HepG2 (cell line): ENCODE measurements at regions not wholly inside any gene's neighbourhood (a gene's known extent, or its start where the extent isn't known, plus 50 kb on each side); places are given as distances from the start of the nearest gene placed in this dataset.

Experiments used
- ATAC-seq: fragments of 200-7000 bp; cut with Tn5 transposase; 3 replicates; pipeline ENCODE4 v1.9.1; 2020; ENCODE audit warnings: mild to moderate bottlenecking, moderate library complexity
- BruUV-seq: library from RNA; stranded (reverse); fragments of 400-500 nt; replicated peaks from 2 replicates; lab custom pipeline; 2021; lab: Mats Ljungman, UMichigan
- CTCF ChIA-PET: fragments of 300-600 bp; formaldehyde crosslinking; extraction: SDS; loops from one replicate; lab custom pipeline; 2021; ENCODE audit warnings: low total read pairs, inconsistent platforms, low intra/inter-chr PET ratio; lab: Yijun Ruan, JAX
- POLR2A ChIA-PET: fragments of 350-600 bp; sonication (Branson Sonifier 250); formaldehyde crosslinking; loops from one replicate; lab custom pipeline; 2020; ENCODE audit warnings: antibody characterized with exemption, inconsistent platforms; lab: Yijun Ruan, JAX
- DNase-seq: peaks from one replicate; pipeline ENCODE4 v3.0.0-alpha.2; 2015; ENCODE audit warnings: low spot score
- FAIRE-seq: peaks from 3 replicates; lab custom pipeline; 2011; peaks lifted over from hg19 to GRCh38; lab: Jason Lieb, UNC
- H2AFZ ChIP-seq: one replicate; pipeline ENCODE4 v1.6.1; 2011; ENCODE audit warnings: low read length, inconsistent platforms
- H3K27ac ChIP-seq: fragments of 300-600 bp; 3 replicates; pipeline ENCODE4 v1.8.0; 2011; ENCODE audit warnings: mixed run types, mild to moderate bottlenecking, mixed read lengths, low read length, inconsistent platforms; ENCODE audit not compliant: insufficient read depth; ENCODE audit errors: extremely low read length
- H3K27me3 ChIP-seq, 2 experiments: fragments of 200-600 bp in 1 of 2; 2 replicates in 1 of 2; 3 replicates in 1 of 2; pipeline versions ENCODE4 v1.6.0 to v1.8.0; 2011; ENCODE audit warnings: low read length in 2 of 2, mild to moderate bottlenecking in 2 of 2, moderate library complexity in 2 of 2, inconsistent platforms in 1 of 2; ENCODE audit not compliant: insufficient read depth in 2 of 2, control insufficient read depth in 1 of 2
- H3K36me3 ChIP-seq, 2 experiments: fragments of 200-600 bp in 1 of 2; replicated peaks in 1 of 2; 2 replicates in 1 of 2; 3 replicates in 1 of 2; pipeline versions ENCODE4 v1.5.1 to v1.8.0; 2011; ENCODE audit warnings: low read length in 2 of 2, inconsistent platforms in 1 of 2; ENCODE audit not compliant: insufficient read depth in 2 of 2, control insufficient read depth in 1 of 2
- H3K4me1 ChIP-seq: 2 replicates; pipeline ENCODE4 v1.5.1; 2012; ENCODE audit warnings: low read length, inconsistent platforms; ENCODE audit not compliant: insufficient read depth
- H3K4me2 ChIP-seq: 2 replicates; pipeline ENCODE4 v1.6.0; 2011; ENCODE audit warnings: low read depth, low read length, inconsistent platforms
- H3K4me3 ChIP-seq, 3 experiments: fragments of 200-600 bp in 1 of 3; sonication (generic), shearing (Covaris generic) in 1 of 3; replicated peaks in 1 of 3; 2 replicates each; pipeline ENCODE4 v1.5.1; 2011 to 2016; ENCODE audit warnings: low read length in 3 of 3, inconsistent platforms in 2 of 3, low read depth in 2 of 3, mild to moderate bottlenecking in 2 of 3, control low read depth in 1 of 3, mixed read lengths in 1 of 3; ENCODE audit not compliant: insufficient read depth in 1 of 3
- H3K79me2 ChIP-seq: one replicate; pipeline ENCODE4 v1.6.1; 2011; ENCODE audit warnings: low read length, inconsistent platforms; ENCODE audit not compliant: insufficient read depth
- H3K9ac ChIP-seq: 2 replicates; pipeline ENCODE4 v1.6.0; 2011; ENCODE audit warnings: mild to moderate bottlenecking, low read depth, low read length, inconsistent platforms; ENCODE audit not compliant: insufficient read depth
- H3K9me3 ChIP-seq: 2 replicates; pipeline ENCODE4 v1.5.1; 2012; ENCODE audit warnings: mild to moderate bottlenecking, low read length
- H4K20me1 ChIP-seq: 2 replicates; pipeline ENCODE4 v1.6.0; 2011; ENCODE audit warnings: inconsistent platforms, mild to moderate bottlenecking, low read length, moderate library complexity; ENCODE audit not compliant: insufficient read depth
- ARHGAP35 ChIP-seq: sonication (generic); formaldehyde crosslinking; IDR thresholded peaks from 2 replicates; pipeline ENCODE4 v1.9.0; 2022; ENCODE audit warnings: mild to moderate bottlenecking, inconsistent platforms, moderate library complexity, missing genetic modification reagents, borderline replicate concordance
- ARNT2 ChIP-seq: sonication (generic); formaldehyde crosslinking; IDR thresholded peaks from 2 replicates; pipeline ENCODE4 v1.8.0; 2022; ENCODE audit warnings: mild to moderate bottlenecking, low read depth, missing genetic modification reagents, moderate library complexity
- FUBP1 ChIP-seq: sonication (generic); formaldehyde crosslinking; IDR thresholded peaks from 2 replicates; pipeline ENCODE4 v1.5.1; 2020; ENCODE audit warnings: missing genetic modification reagents, mild to moderate bottlenecking, borderline replicate concordance
- MEIS2 ChIP-seq: sonication (generic); formaldehyde crosslinking; IDR thresholded peaks from 2 replicates; pipeline ENCODE4 v1.9.0; 2021; ENCODE audit warnings: mild to moderate bottlenecking, missing genetic modification reagents
- MTERF4 ChIP-seq: sonication (generic); formaldehyde crosslinking; IDR thresholded peaks from 2 replicates; pipeline ENCODE4 v1.8.0; 2023; ENCODE audit warnings: mild to moderate bottlenecking, missing genetic modification reagents
- NFE2L2 ChIP-seq: fragments of 150-350 bp; IDR thresholded peaks from 2 replicates; pipeline ENCODE4 v1.6.1; 2014; ENCODE audit warnings: low read length
- NR0B2 ChIP-seq: sonication (generic); formaldehyde crosslinking; IDR thresholded peaks from 2 replicates; pipeline ENCODE4 v1.4.0; 2020; ENCODE audit warnings: mild to moderate bottlenecking, missing genetic modification reagents
- SALL1 ChIP-seq: sonication (generic); formaldehyde crosslinking; IDR thresholded peaks from 2 replicates; pipeline ENCODE4 v1.8.0; 2022; ENCODE audit warnings: mild to moderate bottlenecking, missing genetic modification reagents
- SATB2 ChIP-seq: sonication (generic); formaldehyde crosslinking; IDR thresholded peaks from 2 replicates; pipeline ENCODE4 v1.5.0; 2020; ENCODE audit warnings: missing genetic modification reagents
- SP4 ChIP-seq: sonication (generic); formaldehyde crosslinking; IDR thresholded peaks from 2 replicates; pipeline ENCODE4 v1.8.1; 2023; ENCODE audit warnings: mild to moderate bottlenecking, missing genetic modification reagents
- ZNF17 ChIP-seq: sonication (generic); formaldehyde crosslinking; IDR thresholded peaks from 2 replicates; pipeline ENCODE4 v1.5.0; 2020; ENCODE audit warnings: mild to moderate bottlenecking, missing genetic modification reagents
- ZNF260 ChIP-seq: sonication (generic); formaldehyde crosslinking; IDR thresholded peaks from 2 replicates; pipeline ENCODE4 v1.4.0; 2020; ENCODE audit warnings: missing genetic modification reagents, low read depth, mild to moderate bottlenecking, borderline replicate concordance
- ZNF33B ChIP-seq: sonication (generic); formaldehyde crosslinking; IDR thresholded peaks from 2 replicates; pipeline ENCODE4 v1.5.1; 2020; ENCODE audit warnings: mild to moderate bottlenecking, missing genetic modification reagents
- ZNF768 ChIP-seq: sonication (generic); formaldehyde crosslinking; IDR thresholded peaks from 2 replicates; pipeline ENCODE4 v1.4.0; 2020; ENCODE audit warnings: missing genetic modification reagents
- ZNF790 ChIP-seq: sonication (generic); formaldehyde crosslinking; IDR thresholded peaks from 2 replicates; pipeline ENCODE4 v1.8.0; 2022; ENCODE audit warnings: missing genetic modification reagents, mild to moderate bottlenecking, borderline replicate concordance
- ZNF83 ChIP-seq: sonication (generic); formaldehyde crosslinking; IDR thresholded peaks from 2 replicates; pipeline ENCODE4 v1.4.0; 2020; ENCODE audit warnings: missing genetic modification reagents, mild to moderate bottlenecking, borderline replicate concordance
- WGBS: methylation state at CpG from one replicate; pipeline ENCODE4 v1.1.6; 2017; ENCODE audit warnings: low lambda C conversion rate; 5-methylcytosine and 5-hydroxymethylcytosine counted together
- in situ Hi-C: cut with HindIII; loops from 2 replicates; pipeline ENCODE4 v1.10.0; 2017; ENCODE audit warnings: low pct_unique_long_range_greater_than_20kb; ENCODE audit not compliant: extremely low pct_ligation_motif_present
- intact Hi-C: fragments of 100-400 bp; cut with micrococcal nuclease; formaldehyde crosslinking; loops from one replicate; pipeline ENCODE4 v1.10.0; 2022; ENCODE audit not compliant: unreplicated experiment
- TF ChIP-seq, protein P1 (sequence below): sonication (generic); formaldehyde crosslinking; IDR thresholded peaks from 2 replicates; pipeline ENCODE4 v1.8.0; 2022; ENCODE audit warnings: mild to moderate bottlenecking, missing genetic modification reagents, moderate library complexity
- TF ChIP-seq, protein P2 (sequence below): sonication (generic); formaldehyde crosslinking; IDR thresholded peaks from 2 replicates; pipeline ENCODE4 v1.8.1; 2023; ENCODE audit warnings: mild to moderate bottlenecking, missing genetic modification reagents

DNA sequence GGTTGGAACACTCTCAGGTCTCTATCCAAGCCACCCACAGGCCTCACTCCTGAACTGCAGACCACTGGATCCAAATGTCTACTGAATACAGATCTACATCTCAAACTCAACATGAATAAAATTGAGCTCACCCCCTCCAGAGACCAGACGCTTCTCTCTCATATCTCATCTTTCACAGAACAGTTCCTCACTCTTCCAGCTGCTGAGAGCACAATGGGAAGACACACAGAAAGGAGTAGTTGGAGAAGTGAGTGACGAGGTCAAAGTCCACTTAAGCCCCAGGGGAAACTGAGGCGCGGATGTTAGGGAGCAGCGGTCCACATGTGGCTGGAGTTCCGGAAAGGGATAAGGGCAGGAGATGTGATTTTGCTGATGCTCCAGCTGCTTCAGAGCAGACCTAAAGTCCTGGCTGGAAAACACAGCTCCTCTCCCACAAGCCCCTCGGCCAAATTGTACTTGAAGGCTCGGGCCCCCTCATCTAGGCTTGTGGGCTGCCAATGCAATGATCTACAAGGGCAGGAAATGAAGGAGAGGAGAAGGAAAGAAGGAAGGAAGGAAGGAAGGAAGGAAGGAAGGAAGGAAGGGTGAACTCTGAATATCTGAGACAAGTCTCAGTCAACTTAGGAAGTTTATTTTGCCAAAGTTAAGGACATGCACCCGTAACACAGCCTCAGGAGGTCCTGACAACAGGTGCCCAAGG, 211.2 kb upstream of the TLE3 start (continued):
- no peak for TF ChIP-seq ARNT2 (CRISPR knock-in tag)
- no peak for TF ChIP-seq ZNF83 (CRISPR knock-in tag)
- TF ChIP-seq, protein P1, sequence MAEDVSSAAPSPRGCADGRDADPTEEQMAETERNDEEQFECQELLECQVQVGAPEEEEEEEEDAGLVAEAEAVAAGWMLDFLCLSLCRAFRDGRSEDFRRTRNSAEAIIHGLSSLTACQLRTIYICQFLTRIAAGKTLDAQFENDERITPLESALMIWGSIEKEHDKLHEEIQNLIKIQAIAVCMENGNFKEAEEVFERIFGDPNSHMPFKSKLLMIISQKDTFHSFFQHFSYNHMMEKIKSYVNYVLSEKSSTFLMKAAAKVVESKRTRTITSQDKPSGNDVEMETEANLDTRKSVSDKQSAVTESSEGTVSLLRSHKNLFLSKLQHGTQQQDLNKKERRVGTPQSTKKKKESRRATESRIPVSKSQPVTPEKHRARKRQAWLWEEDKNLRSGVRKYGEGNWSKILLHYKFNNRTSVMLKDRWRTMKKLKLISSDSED (CRISPR knock-in tag) = no peak
- TF ChIP-seq MTERF4 (CRISPR knock-in tag) = no peak
- TF ChIP-seq ZNF768 (CRISPR knock-in tag) = no peak
- no peak for TF ChIP-seq MEIS2 (CRISPR knock-in tag)
- no peak for TF ChIP-seq ZNF260
- no peak for TF ChIP-seq SP4
- no peak for TF ChIP-seq ZNF33B (CRISPR knock-in tag)

DNA sequence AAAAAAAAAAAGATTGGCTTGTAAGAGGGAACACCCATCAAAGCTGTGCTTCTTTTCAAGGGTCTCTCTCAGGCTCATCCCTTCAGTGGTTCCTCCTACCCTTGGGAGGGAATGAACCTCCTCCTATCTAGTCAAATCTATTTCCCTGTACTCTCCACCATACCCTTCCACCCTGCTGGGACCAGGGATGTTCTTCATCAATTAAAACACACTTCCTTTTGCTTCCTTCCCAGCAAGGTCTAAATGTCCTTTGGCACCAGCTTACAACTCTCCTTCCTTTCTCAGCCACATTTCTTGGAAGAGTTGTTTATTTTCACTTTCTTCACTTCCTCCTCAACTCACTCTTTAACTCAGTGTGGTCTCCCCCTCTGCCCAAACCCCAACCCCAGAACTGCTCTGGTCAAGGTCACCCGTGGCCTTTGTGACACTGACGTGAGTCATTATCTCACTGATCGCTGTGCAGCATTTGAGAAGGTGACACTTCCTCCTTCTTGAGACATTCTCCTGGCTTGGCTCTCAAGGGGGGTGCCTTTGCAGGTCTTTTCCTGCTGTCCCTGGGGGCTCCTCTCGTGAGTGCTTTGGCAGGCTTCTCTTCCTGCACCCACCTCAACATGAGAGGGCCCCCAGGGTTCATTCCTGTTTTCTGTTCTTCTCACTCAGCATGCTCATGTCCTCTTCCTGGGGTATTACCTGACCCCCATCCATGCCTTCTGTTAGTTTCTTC, 210.5 kb upstream of the TLE3 start:
- Histone ChIP-seq H3K9ac (no peak overlapping the region), H3K27me3 (peaks cover 1 to 4% of the 10 kb centered on the region in 2 experiments; a peak in 1 of 5 replicates), H3K79me2 (no peaks in the 10 kb centered on the region), H3K27ac (no peak overlapping the region), H3K9me3 (no peaks in the 10 kb centered on the region), H3K36me3 (no peaks in the 10 kb centered on the region), H3K4me1 (no peaks in the 10 kb centered on the region), H4K20me1 (no peaks in the 10 kb centered on the region; the same call in 1 of the 2 replicates), H2AFZ (no peak overlapping the region), H3K4me2 (no peak overlapping the region), H3K4me3 (no peak overlapping the region)
- in situ Hi-C loops = no loop called here
- DNase-seq (no peak), FAIRE-seq (no peak), ATAC-seq (no peak)
- ChIA-PET CTCF (no interaction called here), POLR2A (no interaction called here)
- BruUV-seq = no TSS peak
- 22% methylated on average over 4 of the region's 4 CpGs for WGBS
- intact Hi-C loops = no loop called here
- TF ChIP-seq ZNF17 (CRISPR knock-in tag) (no peak), SALL1 (no peak), NR0B2 (CRISPR knock-in tag) (no peak), ARHGAP35 (CRISPR knock-in tag) (no peak), FUBP1 (no peak), SATB2 (CRISPR knock-in tag) (no peak), ZNF790 (CRISPR knock-in tag) (no peak), NFE2L2 (no peak)
- TF ChIP-seq, protein P2, sequence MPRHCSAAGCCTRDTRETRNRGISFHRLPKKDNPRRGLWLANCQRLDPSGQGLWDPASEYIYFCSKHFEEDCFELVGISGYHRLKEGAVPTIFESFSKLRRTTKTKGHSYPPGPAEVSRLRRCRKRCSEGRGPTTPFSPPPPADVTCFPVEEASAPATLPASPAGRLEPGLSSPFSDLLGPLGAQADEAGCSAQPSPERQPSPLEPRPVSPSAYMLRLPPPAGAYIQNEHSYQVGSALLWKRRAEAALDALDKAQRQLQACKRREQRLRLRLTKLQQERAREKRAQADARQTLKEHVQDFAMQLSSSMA = no peak
